Gastroesophageal sphincter (tissue), 4 donors: ENCODE measurements at regions not wholly inside any gene's neighbourhood (a gene's known extent, or its start where the extent isn't known, plus 50 kb on each side); places are given as distances from the start of the nearest gene placed in this dataset.

Source experiments
- ATAC-seq: fragments of 150-250 bp; one replicate; pipeline ENCODE4 v1.9.1; 2016; ENCODE audit warnings: mild to moderate bottlenecking, moderate library complexity
- H3K27ac ChIP-seq, 4 donors: fragments of 200-600 bp; sonication (generic) in 3 of 4; 1 replicate in 3 of 4; 2 replicates in 1 of 4; pipeline ENCODE4 v1.5.1; 2016 to 2019
- H3K27me3 ChIP-seq: fragments of 200-600 bp; sonication (generic); one replicate; pipeline ENCODE4 v1.5.1; 2019
- H3K36me3 ChIP-seq, 2 donors: fragments of 200-600 bp; sonication (generic); one replicate each; pipeline ENCODE4 v1.5.1; 2019; ENCODE audit warnings: control low read depth in 1 of 2
- H3K4me1 ChIP-seq, 3 donors: fragments of 200-600 bp; sonication (generic); 1 replicate in 2 of 3; 2 replicates in 1 of 3; pipeline ENCODE4 v1.5.1; 2016 to 2019; ENCODE audit warnings: control low read depth in 2 of 3
- H3K4me3 ChIP-seq, 2 donors: fragments of 200-600 bp; sonication (generic); one replicate each; pipeline ENCODE4 v1.5.1; 2019; ENCODE audit warnings: mild to moderate bottlenecking in 1 of 2, moderate library complexity in 1 of 2
- H3K9me3 ChIP-seq, 3 donors: fragments of 200-600 bp; sonication (generic); one replicate each; pipeline ENCODE4 v1.5.1; 2017 to 2019; ENCODE audit warnings: control low read depth in 2 of 3
- CTCF ChIP-seq, 4 experiments: fragments of 200-600 bp in 2 of 4; fragments of 450-650 bp in 2 of 4; sonication (generic) in 1 of 4; IDR thresholded peaks; one replicate each; pipeline ENCODE4 v1.5.1; 2017 to 2019; ENCODE audit warnings: antibody characterized with exemption in 4 of 4, mild to moderate bottlenecking in 2 of 4, moderate library complexity in 2 of 4
- EP300 ChIP-seq: sonication (generic); formaldehyde crosslinking; IDR thresholded peaks from one replicate; pipeline ENCODE4 v1.6.1; 2017; ENCODE audit warnings: antibody characterized with exemption, mild to moderate bottlenecking
- POLR2A ChIP-seq, 2 donors: fragments of 450-650 bp; IDR thresholded peaks; one replicate each; pipeline ENCODE4 v1.6.1; 2017; ENCODE audit warnings: antibody characterized with exemption in 2 of 2, mild to moderate bottlenecking in 2 of 2, moderate library complexity in 1 of 2
- POLR2AphosphoS5 ChIP-seq: sonication (generic); formaldehyde crosslinking; IDR thresholded peaks from one replicate; pipeline ENCODE4 v1.6.1; 2017; ENCODE audit warnings: antibody characterized with exemption
- WGBS, 2 donors: methylation state at CpG; one replicate each; pipeline ENCODE4 v1.1.5; 2018; ENCODE audit warnings: low coverage in 1 of 2; 5-methylcytosine and 5-hydroxymethylcytosine counted together

- WGBS, 2 donors: 90 to 96% methylated on average over 6 to 9 of the region's 12 CpGs
- no peak for TF ChIP-seq POLR2A (IDR thresholded peaks at IDR 0.05)
- no peak for TF ChIP-seq CTCF (IDR thresholded peaks at IDR 0.05)
- no peak for TF ChIP-seq POLR2AphosphoS5
- no peak for TF ChIP-seq EP300
- Histone ChIP-seq H3K4me1 (peaks cover 0 to 9% (median 8%) of the 10 kb centered on the region in 3 donors), H3K27ac (no peak overlapping the region), H3K27me3 (peaks cover 10% of the 10 kb centered on the region), H3K36me3 (no peaks in the 10 kb centered on the region), H3K4me3 (no peak overlapping the region), H3K9me3 (peaks cover 0 to 9% (median 0%) of the 10 kb centered on the region in 3 donors)
- no peak for ATAC-seq
Measured at GRCh38 chr20:23200413-23200812, 114.3 kb upstream of the CD93 start.

- no peak overlapping the region for H3K27ac ChIP-seq
- H3K36me3 ChIP-seq: no peaks in the 10 kb centered on the region
- TF ChIP-seq CTCF (IDR thresholded peaks at IDR 0.05) (no peak), POLR2A (IDR thresholded peaks at IDR 0.05) (no peak), POLR2AphosphoS5 (no peak), EP300 (no peak)
- WGBS, 2 donors: 83 to 88% methylated on average over 1 to 3 of the region's 3 CpGs
- H3K4me3 ChIP-seq: no peak overlapping the region
- H3K27me3 ChIP-seq: peaks cover 10% of the 10 kb centered on the region
- peaks cover 0 to 9% (median 0%) of the 10 kb centered on the region in 3 donors for H3K9me3 ChIP-seq
- no peaks in the 10 kb centered on the region for H3K4me1 ChIP-seq
- no peak for ATAC-seq
Measured at GRCh38 chr20:23199356-23199755, 113.2 kb upstream of the CD93 start.

GRCh38 chr20:23198815-23199214, 112.7 kb upstream of the CD93 start:
- TF ChIP-seq POLR2A (IDR thresholded peaks at IDR 0.05) (no peak), POLR2AphosphoS5 (no peak), CTCF (IDR thresholded peaks at IDR 0.05) (no peak), EP300 (no peak)
- H3K36me3 ChIP-seq: no peaks in the 10 kb centered on the region
- no peak for ATAC-seq
- peaks cover 0 to 9% (median 0%) of the 10 kb centered on the region in 3 donors for H3K9me3 ChIP-seq
- H3K27me3 ChIP-seq: peaks cover 10% of the 10 kb centered on the region
- H3K27ac ChIP-seq: no peak overlapping the region
- no peak overlapping the region for H3K4me3 ChIP-seq
- H3K4me1 ChIP-seq: no peaks in the 10 kb centered on the region

- H3K4me3 ChIP-seq: no peak overlapping the region
- no peak for ATAC-seq
- peaks cover 0 to 9% (median 0%) of the 10 kb centered on the region in 3 donors for H3K9me3 ChIP-seq
- H3K36me3 ChIP-seq: no peaks in the 10 kb centered on the region
- TF ChIP-seq CTCF (IDR thresholded peaks at IDR 0.05) (no peak), POLR2AphosphoS5 (no peak), EP300 (no peak), POLR2A (IDR thresholded peaks at IDR 0.05) (no peak)
- H3K27ac ChIP-seq: no peak overlapping the region
- WGBS, 2 donors: 76 to 81% methylated on average over 4 of the region's 4 CpGs
- H3K4me1 ChIP-seq: no peaks in the 10 kb centered on the region
- H3K27me3 ChIP-seq: peaks cover 10% of the 10 kb centered on the region
Measured at GRCh38 chr20:23197836-23198235, 111.7 kb upstream of the CD93 start.

- no peaks in the 10 kb centered on the region for H3K36me3 ChIP-seq
- no peak for ATAC-seq
Measured at GRCh38 chr20:23195636-23196035, 109.5 kb upstream of the CD93 start.

More at GRCh38 chr20:23195636-23196035, 109.5 kb upstream of the CD93 start:
- WGBS, 2 donors: 79 to 100% methylated on average over 1 of the region's 1 CpG
- Histone ChIP-seq H3K4me1 (no peaks in the 10 kb centered on the region), H3K9me3 (peaks cover 0 to 9% (median 0%) of the 10 kb centered on the region in 3 donors), H3K27me3 (peaks cover 5% of the 10 kb centered on the region), H3K27ac (no peak overlapping the region), H3K4me3 (no peak overlapping the region)
- TF ChIP-seq EP300: no peak
- TF ChIP-seq POLR2AphosphoS5: no peak
